ENCODE measurements at regions not wholly inside any gene's neighbourhood (a gene's known extent, or its start where the extent isn't known, plus 50 kb on each side); places are given as distances from the start of the nearest gene placed in this dataset.

GRCh38 chr2:71882949-71883472 lies 264.7 kb downstream of the CYP26B1 start (continued):
- TF ChIP-seq ZBTB49 (CRISPR knock-in tag; IDR thresholded peaks at IDR 0.05; ENCODE audit: borderline replicate concordance), result no peak
- no peak for TF ChIP-seq KAT8 (IDR thresholded peaks at IDR 0.05; ENCODE audit: low read depth)
- peak; percentile 96 for TF ChIP-seq HDAC3 (IDR thresholded peaks at IDR 0.05; ENCODE audit: borderline replicate concordance, partially characterized antibody)
- TF ChIP-seq ZNF224 (CRISPR knock-in tag; IDR thresholded peaks at IDR 0.05), result no peak
- TF ChIP-seq THRB (CRISPR knock-in tag; conservative IDR thresholded peaks at IDR 0.05), result peak; percentile 61
- peak; percentile 70; the same call in 1 of the 2 replicates for TF ChIP-seq CLOCK (CRISPR knock-in tag; IDR thresholded peaks at IDR 0.05; ENCODE audit: borderline replicate concordance)
- peak; percentile 79 for TF ChIP-seq ZNF445 (CRISPR knock-in tag; IDR thresholded peaks at IDR 0.05; ENCODE audit: low read depth)
- TF ChIP-seq ZNF511 (CRISPR knock-in tag; IDR thresholded peaks at IDR 0.05), result no peak
- TF ChIP-seq BRD4 (IDR thresholded peaks at IDR 0.05), result no peak
- TF ChIP-seq DACH1 (IDR thresholded peaks at IDR 0.05; ENCODE audit: partially characterized antibody), result peak; percentile 98
- no peak for TF ChIP-seq MED1 (CRISPR knock-in tag; IDR thresholded peaks at IDR 0.05; ENCODE audit: borderline replicate concordance)
- TF ChIP-seq ZNF140 (CRISPR knock-in tag; IDR thresholded peaks at IDR 0.05), result no peak
- TF ChIP-seq CREB1 (IDR thresholded peaks at IDR 0.05), result peak; percentile 59; the same call in 1 of the 2 replicates
- TF ChIP-seq CREB1 (CRISPR knock-in tag; IDR thresholded peaks at IDR 0.05), result 0 out of 2 replicates have a peak, but pooled peaks have one; percentile 38
- TF ChIP-seq MNT (conservative IDR thresholded peaks at IDR 0.05), result peak in 1 of 2 experiments; percentile 75; a peak in 3 of 4 replicates
- TF ChIP-seq RNF2 (IDR thresholded peaks at IDR 0.05), result peak; percentile 94
- peak in 1 of 2 experiments; percentile 76; a peak in 1 of 4 replicates for TF ChIP-seq KDM4B (IDR thresholded peaks at IDR 0.05; ENCODE audit: borderline replicate concordance in 2 of 2, low read depth in 1 of 2)
- TF ChIP-seq IRF1 (CRISPR knock-in tag; IDR thresholded peaks at IDR 0.05; ENCODE audit: borderline replicate concordance), result no peak
- no peak for TF ChIP-seq ZNF354B (CRISPR knock-in tag; IDR thresholded peaks at IDR 0.05)

Measured in K562 (cell line).